GM12878 (cell line): ENCODE measurements at regions not wholly inside any gene's neighbourhood (a gene's known extent, or its start where the extent isn't known, plus 50 kb on each side); places are given as distances from the start of the nearest gene placed in this dataset.

ENCODE experiments used
- ATF3 ChIP-seq: IDR thresholded peaks from 2 replicates; pipeline ENCODE4 v1.6.1; 2011; ENCODE audit warnings: low read depth, mild to moderate bottlenecking, low read length, moderate library complexity, borderline replicate concordance; ENCODE audit errors: extremely low read depth
- ATF7 ChIP-seq: fragments of 450-650 bp; IDR thresholded peaks from 2 replicates; pipeline ENCODE4 v1.6.1; 2016; ENCODE audit warnings: low read depth, mild to moderate bottlenecking
- BMI1 ChIP-seq: fragments of 450-650 bp; IDR thresholded peaks from 2 replicates; pipeline ENCODE4 v1.6.1; 2016; ENCODE audit warnings: mild to moderate bottlenecking, moderate library complexity, borderline replicate concordance
- CBFB ChIP-seq: IDR thresholded peaks from 2 replicates; pipeline ENCODE4 v1.6.1; 2016; ENCODE audit warnings: antibody characterized with exemption, low read depth
- DPF2 ChIP-seq: fragments of 450-650 bp; IDR thresholded peaks from 2 replicates; pipeline ENCODE4 v1.6.1; 2017; ENCODE audit warnings: mild to moderate bottlenecking
- ETV6 ChIP-seq, 2 experiments: fragments of 450-650 bp in 1 of 2; IDR thresholded peaks in 1 of 2; conservative IDR thresholded peaks in 1 of 2; 2 replicates each; pipeline ENCODE4 v1.6.1; 2014; ENCODE audit warnings: antibody characterized with exemption in 1 of 2, borderline replicate concordance in 1 of 2, low read depth in 1 of 2, mild to moderate bottlenecking in 1 of 2, moderate library complexity in 1 of 2
- FOS ChIP-seq: IDR thresholded peaks from 3 replicates; pipeline ENCODE4 v1.6.1; 2011; ENCODE audit warnings: borderline replicate concordance; ENCODE audit not compliant: insufficient read length; ENCODE audit errors: extremely low read depth
- HDAC2 ChIP-seq: fragments of 200-600 bp; sonication (generic); IDR thresholded peaks from 2 replicates; pipeline ENCODE4 v1.6.1; 2017
- JUND ChIP-seq: IDR thresholded peaks from 2 replicates; pipeline ENCODE4 v1.6.1; 2012; ENCODE audit warnings: low read depth, mild to moderate bottlenecking, low read length, improper control_type of control experiment, moderate library complexity
- MYB ChIP-seq: fragments of 150-350 bp; IDR thresholded peaks from 2 replicates; pipeline ENCODE4 v1.6.1; 2014; ENCODE audit warnings: mild to moderate bottlenecking, low read depth, low read length, borderline replicate concordance
- NKRF ChIP-seq: fragments of 450-650 bp; conservative IDR thresholded peaks from 2 replicates; pipeline ENCODE4 v1.6.1; 2017; ENCODE audit warnings: mild to moderate bottlenecking, moderate library complexity
- PBX3 ChIP-seq: IDR thresholded peaks from 2 replicates; pipeline ENCODE4 v1.6.1; 2011; ENCODE audit warnings: mild to moderate bottlenecking, low read depth, low read length, moderate library complexity; ENCODE audit not compliant: insufficient replicate concordance
- PRDM15 ChIP-seq: fragments of 450-650 bp; formaldehyde crosslinking; IDR thresholded peaks from 2 replicates; pipeline ENCODE4 v1.4.0; 2020; ENCODE audit warnings: mild to moderate bottlenecking, moderate library complexity
- RBBP5 ChIP-seq: fragments of 200-600 bp; sonication (generic); conservative IDR thresholded peaks from 2 replicates; pipeline ENCODE4 v1.6.1; 2016
- RELA ChIP-seq: fragments of 450-650 bp; IDR thresholded peaks from 2 replicates; pipeline ENCODE4 v1.8.0; 2014; ENCODE audit warnings: borderline replicate concordance; ENCODE audit not compliant: partially characterized antibody
- RELB ChIP-seq: fragments of 450-650 bp; IDR thresholded peaks from 2 replicates; pipeline ENCODE4 v1.6.1; 2017; ENCODE audit warnings: low read depth, mild to moderate bottlenecking, moderate library complexity
- SMAD5 ChIP-seq: IDR thresholded peaks from 2 replicates; pipeline ENCODE4 v1.6.1; 2016; ENCODE audit warnings: antibody characterized with exemption, low read depth
- SMC3 ChIP-seq: IDR thresholded peaks from 2 replicates; pipeline ENCODE4 v1.6.1; 2011; ENCODE audit warnings: low read length, improper control_type of control experiment, borderline replicate concordance
- STAT1 ChIP-seq: fragments of 450-650 bp; conservative IDR thresholded peaks from 2 replicates; pipeline ENCODE4 v1.6.1; 2014; ENCODE audit warnings: antibody characterized with exemption, mild to moderate bottlenecking
- TCF7 ChIP-seq: IDR thresholded peaks from 2 replicates; pipeline ENCODE4 v1.6.1; 2014; ENCODE audit warnings: antibody characterized with exemption, borderline replicate concordance
- WRNIP1 ChIP-seq: IDR thresholded peaks from 2 replicates; pipeline ENCODE4 v1.6.1; 2011; ENCODE audit warnings: low read depth, low read length, improper control_type of control experiment, borderline replicate concordance
- YBX1 ChIP-seq: fragments of 450-650 bp; IDR thresholded peaks from 2 replicates; pipeline ENCODE4 v1.6.1; 2016; ENCODE audit warnings: antibody characterized with exemption

- TF ChIP-seq SMAD5: no peak
- peak; percentile 84; the same call in 1 of the 2 replicates for TF ChIP-seq DPF2
- TF ChIP-seq ETV6 (conservative IDR thresholded peaks at IDR 0.05 in 1 of 2, IDR thresholded peaks at IDR 0.05 in 1 of 2; ENCODE audit: borderline replicate concordance in 1 of 2, low read depth in 1 of 2): peak in 1 of 2 experiments; percentile 55; a peak in 1 of 4 replicates
- TF ChIP-seq SMC3: no peak; the same call in 1 of the 2 replicates
- no peak for TF ChIP-seq RBBP5
- no peak for TF ChIP-seq STAT1
- no peak for TF ChIP-seq MYB
- no peak for TF ChIP-seq HDAC2
- TF ChIP-seq TCF7: 0 out of 2 replicates have a peak, but pooled peaks have one; percentile 30
- peak; percentile 66 for TF ChIP-seq ATF7
- TF ChIP-seq PBX3: no peak
- 0 out of 2 replicates have a peak, but pooled peaks have one; percentile 31 for TF ChIP-seq CBFB
- no peak for TF ChIP-seq PRDM15 (CRISPR knock-in tag)
- no peak for TF ChIP-seq FOS
- no peak for TF ChIP-seq RELA
- TF ChIP-seq BMI1: no peak
- TF ChIP-seq YBX1: no peak
- no peak for TF ChIP-seq NKRF
- TF ChIP-seq WRNIP1: no peak
- peak; percentile 82 for TF ChIP-seq RELB
- peak; percentile 92 for TF ChIP-seq JUND
- no peak for TF ChIP-seq ATF3
Observed at GRCh38 chr2:20516646-20517341, 69.9 kb downstream of the RHOB start (continued).
